HL-60 (cell line): ENCODE measurements at regions not wholly inside any gene's neighbourhood (a gene's known extent, or its start where the extent isn't known, plus 50 kb on each side); places are given as distances from the start of the nearest gene placed in this dataset.

Experiments used
- GABPA ChIP-seq: IDR thresholded peaks from 2 replicates; pipeline ENCODE4 v1.6.1; 2012; ENCODE audit warnings: low read depth
- TF ChIP-seq, protein P1 (sequence below): IDR thresholded peaks from one replicate; pipeline ENCODE4 v1.5.1; 2011; ENCODE audit warnings: low read length, control low read depth, inconsistent platforms; ENCODE audit not compliant: insufficient read depth

GRCh38 chr1:187054862-187055757 is 226.4 kb downstream of the PLA2G4A start:
- TF ChIP-seq, protein P1, sequence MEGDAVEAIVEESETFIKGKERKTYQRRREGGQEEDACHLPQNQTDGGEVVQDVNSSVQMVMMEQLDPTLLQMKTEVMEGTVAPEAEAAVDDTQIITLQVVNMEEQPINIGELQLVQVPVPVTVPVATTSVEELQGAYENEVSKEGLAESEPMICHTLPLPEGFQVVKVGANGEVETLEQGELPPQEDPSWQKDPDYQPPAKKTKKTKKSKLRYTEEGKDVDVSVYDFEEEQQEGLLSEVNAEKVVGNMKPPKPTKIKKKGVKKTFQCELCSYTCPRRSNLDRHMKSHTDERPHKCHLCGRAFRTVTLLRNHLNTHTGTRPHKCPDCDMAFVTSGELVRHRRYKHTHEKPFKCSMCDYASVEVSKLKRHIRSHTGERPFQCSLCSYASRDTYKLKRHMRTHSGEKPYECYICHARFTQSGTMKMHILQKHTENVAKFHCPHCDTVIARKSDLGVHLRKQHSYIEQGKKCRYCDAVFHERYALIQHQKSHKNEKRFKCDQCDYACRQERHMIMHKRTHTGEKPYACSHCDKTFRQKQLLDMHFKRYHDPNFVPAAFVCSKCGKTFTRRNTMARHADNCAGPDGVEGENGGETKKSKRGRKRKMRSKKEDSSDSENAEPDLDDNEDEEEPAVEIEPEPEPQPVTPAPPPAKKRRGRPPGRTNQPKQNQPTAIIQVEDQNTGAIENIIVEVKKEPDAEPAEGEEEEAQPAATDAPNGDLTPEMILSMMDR: no peak
- no peak for TF ChIP-seq GABPA
